Mesenchymal stem cell (in vitro differentiated cells and primary cell): ENCODE measurements at regions not wholly inside any gene's neighbourhood (a gene's known extent, or its start where the extent isn't known, plus 50 kb on each side); places are given as distances from the start of the nearest gene placed in this dataset.

Experiments used
- DNase-seq: peaks from one replicate; pipeline ENCODE4 v3.0.0-alpha.2; 2013
- H2AFZ ChIP-seq: one replicate; pipeline ENCODE4 v1.6.1; 2013; ENCODE audit warnings: low read depth, mild to moderate bottlenecking, control low read depth, inconsistent platforms, low read length, moderate library complexity
- H2AK5ac ChIP-seq: 2 replicates; pipeline ENCODE4 v1.6.1; 2013; ENCODE audit warnings: low read length, moderate library complexity, mild to moderate bottlenecking, inconsistent platforms; ENCODE audit not compliant: severe bottlenecking
- H2BK120ac ChIP-seq: one replicate; pipeline ENCODE4 v1.6.1; 2013; ENCODE audit warnings: low read depth, mild to moderate bottlenecking, inconsistent platforms, low read length, moderate library complexity
- H2BK12ac ChIP-seq, 2 experiments: one replicate each; pipeline ENCODE4 v1.6.1; 2013; ENCODE audit warnings: inconsistent platforms in 2 of 2, low read length in 2 of 2, mild to moderate bottlenecking in 2 of 2, moderate library complexity in 2 of 2, control low read depth in 1 of 2
- H2BK15ac ChIP-seq: one replicate; pipeline ENCODE4 v1.6.1; 2013; ENCODE audit warnings: mild to moderate bottlenecking, low read depth, inconsistent platforms; ENCODE audit not compliant: poor library complexity, severe bottlenecking
- H2BK5ac ChIP-seq: 2 replicates; pipeline ENCODE4 v1.6.1; 2013; ENCODE audit warnings: low read depth, mild to moderate bottlenecking, low read length, control low read depth, inconsistent platforms; ENCODE audit not compliant: poor library complexity, severe bottlenecking
- H3K14ac ChIP-seq, 2 experiments: one replicate each; pipeline ENCODE4 v1.6.1; 2013; ENCODE audit warnings: inconsistent platforms in 2 of 2, low read length in 2 of 2, control low read depth in 1 of 2, mild to moderate bottlenecking in 1 of 2, moderate library complexity in 1 of 2
- H3K18ac ChIP-seq, 2 experiments: one replicate each; pipeline ENCODE4 v1.6.1; 2013; ENCODE audit warnings: inconsistent platforms in 2 of 2, low read length in 2 of 2, control low read depth in 1 of 2, low read depth in 1 of 2, mild to moderate bottlenecking in 1 of 2
- H3K23ac ChIP-seq, 2 experiments: one replicate each; pipeline ENCODE4 v1.6.1; 2013; ENCODE audit warnings: inconsistent platforms in 2 of 2, low read length in 2 of 2, mild to moderate bottlenecking in 2 of 2, moderate library complexity in 2 of 2, control low read depth in 1 of 2
- H3K27ac ChIP-seq: 2 replicates; pipeline ENCODE4 v1.5.1; 2013; ENCODE audit warnings: mild to moderate bottlenecking, moderate library complexity, low read length, control low read depth, inconsistent platforms; ENCODE audit not compliant: poor library complexity, severe bottlenecking
- H3K27me3 ChIP-seq, 2 experiments: 2 replicates each; pipeline versions ENCODE4 v1.6.1 to v1.7.0; 2013; ENCODE audit warnings: low read length in 2 of 2, mild to moderate bottlenecking in 2 of 2, moderate library complexity in 2 of 2, control low read depth in 1 of 2, inconsistent platforms in 1 of 2; ENCODE audit not compliant: control insufficient read depth in 1 of 2, insufficient read depth in 1 of 2
- H3K36me3 ChIP-seq, 2 experiments: 2 replicates each; pipeline versions ENCODE4 v1.6.1 to v1.7.0; 2013; ENCODE audit warnings: low read length in 2 of 2, control low read depth in 1 of 2, inconsistent platforms in 1 of 2, low read depth in 1 of 2, mild to moderate bottlenecking in 1 of 2; ENCODE audit not compliant: insufficient read depth in 2 of 2, control insufficient read depth in 1 of 2
- H3K4ac ChIP-seq, 2 experiments: one replicate each; pipeline ENCODE4 v1.6.1; 2013; ENCODE audit warnings: inconsistent platforms in 2 of 2, low read length in 2 of 2, mild to moderate bottlenecking in 2 of 2, moderate library complexity in 2 of 2, control low read depth in 1 of 2, low read depth in 1 of 2
- H3K4me1 ChIP-seq: 2 replicates; pipeline ENCODE4 v1.6.1; 2013; ENCODE audit warnings: low read depth, low read length, control low read depth; ENCODE audit not compliant: control insufficient read depth, insufficient read depth
- H3K4me2 ChIP-seq: 2 replicates; pipeline ENCODE4 v1.6.1; 2013; ENCODE audit warnings: low read length, mild to moderate bottlenecking, inconsistent platforms; ENCODE audit not compliant: poor library complexity, severe bottlenecking
- H3K4me3 ChIP-seq, 2 experiments: 2 replicates each; pipeline versions ENCODE4 v1.5.1 to v1.7.0; 2013; ENCODE audit warnings: low read length in 2 of 2, mild to moderate bottlenecking in 2 of 2, control low read depth in 1 of 2, low read depth in 1 of 2; ENCODE audit not compliant: insufficient read depth in 1 of 2
- H3K79me1 ChIP-seq: replicated peaks from 2 replicates; pipeline ENCODE4 v1.6.1; 2013; ENCODE audit warnings: mild to moderate bottlenecking, control low read depth, low read length, inconsistent platforms; ENCODE audit not compliant: poor library complexity, severe bottlenecking
- H3K9ac ChIP-seq: 2 replicates; pipeline ENCODE4 v1.7.0; 2013; ENCODE audit warnings: mild to moderate bottlenecking, low read length, moderate library complexity
- H3K9me3 ChIP-seq: 2 replicates; pipeline ENCODE4 v1.7.0; 2013; ENCODE audit warnings: mild to moderate bottlenecking, low read length; ENCODE audit not compliant: control insufficient read depth
- H4K8ac ChIP-seq: one replicate; pipeline ENCODE4 v1.6.1; 2013; ENCODE audit warnings: inconsistent platforms, mild to moderate bottlenecking, low read length, moderate library complexity
- H4K91ac ChIP-seq: one replicate; pipeline ENCODE4 v1.6.1; 2013; ENCODE audit warnings: mild to moderate bottlenecking, low read length, inconsistent platforms
- whole genome bisulfite sequencing: methylation state at CpG from one replicate; pipeline ENCODE4 v1.1.7; 2013; ENCODE audit warnings: mixed read lengths; 5-methylcytosine and 5-hydroxymethylcytosine counted together

DNA sequence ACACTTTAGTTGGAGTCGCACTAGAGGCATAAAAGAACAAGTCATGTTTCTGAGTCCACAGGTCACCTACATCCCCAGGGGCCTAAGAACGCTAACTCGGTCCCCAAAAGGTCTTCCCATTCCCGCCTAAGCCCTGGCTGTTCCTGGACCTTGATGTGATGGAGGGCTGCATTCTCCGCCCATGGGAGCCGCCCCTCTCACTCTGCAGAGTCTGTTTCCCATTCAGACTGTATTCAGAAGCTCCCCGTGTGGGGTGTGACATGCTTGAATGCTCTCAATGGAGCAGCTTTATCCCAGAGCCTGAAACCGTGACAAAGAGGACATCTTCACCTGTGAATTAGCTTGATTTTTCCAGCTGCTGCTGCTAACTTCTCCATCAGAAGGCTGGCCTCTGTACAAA, 319.0 kb upstream of the KLHL29 start:
- 60% methylated on average over 8 of the region's 8 CpGs for WGBS
- Histone ChIP-seq H3K4ac (no peak overlapping the region), H3K14ac (no peak overlapping the region), H3K27ac (no peak overlapping the region), H4K91ac (no peak overlapping the region), H3K36me3 (no peaks in the 10 kb centered on the region), H2BK12ac (no peak overlapping the region), H3K79me1 (no peaks in the 10 kb centered on the region), H3K4me3 (no peak overlapping the region), H4K8ac (no peak overlapping the region), H3K18ac (no peak overlapping the region), H3K27me3 (no peaks in the 10 kb centered on the region), H3K4me2 (no peak overlapping the region), H3K9ac (no peak overlapping the region), H3K4me1 (no peaks in the 10 kb centered on the region), H3K23ac (no peak overlapping the region), H3K9me3 (no peaks in the 10 kb centered on the region), H2BK5ac (no peak overlapping the region), H2AK5ac (no peak overlapping the region), H2AFZ (no peak overlapping the region), H2BK15ac (no peak overlapping the region), H2BK120ac (no peak overlapping the region)
- no peak for DNase-seq

DNA sequence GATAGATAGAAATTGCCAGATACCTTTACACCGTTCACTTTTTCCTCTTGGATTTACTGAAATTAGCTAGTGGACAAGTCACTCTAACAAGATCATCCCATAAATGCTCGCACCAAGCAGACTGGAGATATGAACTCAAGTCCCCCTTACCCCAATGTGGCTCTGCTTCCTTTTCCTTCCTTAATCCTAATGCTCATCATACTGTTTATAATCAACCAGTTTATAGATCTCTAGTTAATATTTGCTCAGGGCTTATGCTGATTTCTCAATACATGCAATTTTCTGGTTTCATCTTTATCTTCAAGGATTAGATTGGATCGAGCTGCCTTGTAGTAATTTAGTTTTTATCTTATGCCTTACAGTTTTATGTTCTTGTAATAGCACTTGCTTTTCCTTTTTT, 318.3 kb upstream of the KLHL29 start:
- Histone ChIP-seq H3K9ac (no peak overlapping the region), H3K27ac (no peak overlapping the region), H2BK120ac (no peak overlapping the region), H4K8ac (no peak overlapping the region), H2BK5ac (no peak overlapping the region), H3K14ac (no peak overlapping the region), H2AK5ac (no peak overlapping the region), H3K4me3 (no peak overlapping the region), H3K23ac (no peak overlapping the region), H4K91ac (no peak overlapping the region), H3K4ac (no peak overlapping the region), H3K9me3 (no peaks in the 10 kb centered on the region), H3K36me3 (no peaks in the 10 kb centered on the region), H3K4me1 (no peaks in the 10 kb centered on the region), H2BK12ac (no peak overlapping the region), H2BK15ac (no peak overlapping the region), H2AFZ (no peak overlapping the region), H3K79me1 (no peaks in the 10 kb centered on the region), H3K18ac (no peak overlapping the region), H3K27me3 (no peaks in the 10 kb centered on the region), H3K4me2 (no peak overlapping the region)
- DNase-seq: no peak
- WGBS: 82% methylated on average over 2 of the region's 3 CpGs

DNA sequence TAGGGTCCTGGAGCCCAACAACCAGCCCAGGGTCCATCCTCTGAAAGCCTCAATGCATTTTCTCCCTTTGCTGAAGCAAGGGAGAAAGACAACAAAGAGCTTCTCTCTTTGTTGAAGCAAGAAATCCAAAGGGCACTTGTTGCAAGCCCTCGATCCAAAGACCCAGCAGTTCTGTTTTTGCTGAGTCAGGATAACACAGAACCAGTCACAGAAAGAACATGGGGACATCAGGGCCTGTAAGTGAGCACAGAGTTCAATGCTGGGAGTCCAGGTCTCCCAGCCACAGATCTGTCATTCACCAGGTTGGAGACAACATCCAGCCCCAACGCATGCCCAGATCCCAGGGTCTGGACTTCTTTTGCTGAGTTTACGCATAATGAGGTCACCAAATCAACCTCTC, 315.8 kb upstream of the KLHL29 start:
- no peak overlapping the region for H2BK5ac ChIP-seq
- H3K27me3 ChIP-seq: no peaks in the 10 kb centered on the region
- H3K4me2 ChIP-seq: no peak overlapping the region
- H3K27ac ChIP-seq: no peak overlapping the region
- H3K4me3 ChIP-seq: no peak overlapping the region
- 81% methylated on average over 3 of the region's 3 CpGs for WGBS
- H4K91ac ChIP-seq: no peak overlapping the region
- no peak overlapping the region for H3K18ac ChIP-seq
- no peak overlapping the region for H4K8ac ChIP-seq
- H2BK12ac ChIP-seq: no peak overlapping the region
- H3K14ac ChIP-seq: no peak overlapping the region
- no peaks in the 10 kb centered on the region for H3K4me1 ChIP-seq
- H3K79me1 ChIP-seq: no peaks in the 10 kb centered on the region
- no peak overlapping the region for H2BK120ac ChIP-seq
- no peak for DNase-seq
- no peak overlapping the region for H3K9ac ChIP-seq
- H3K36me3 ChIP-seq: no peaks in the 10 kb centered on the region
- H3K9me3 ChIP-seq: no peaks in the 10 kb centered on the region
- H2AFZ ChIP-seq: no peak overlapping the region
- no peak overlapping the region for H3K4ac ChIP-seq
- H2AK5ac ChIP-seq: no peak overlapping the region
- H3K23ac ChIP-seq: no peak overlapping the region
- H2BK15ac ChIP-seq: no peak overlapping the region

DNA sequence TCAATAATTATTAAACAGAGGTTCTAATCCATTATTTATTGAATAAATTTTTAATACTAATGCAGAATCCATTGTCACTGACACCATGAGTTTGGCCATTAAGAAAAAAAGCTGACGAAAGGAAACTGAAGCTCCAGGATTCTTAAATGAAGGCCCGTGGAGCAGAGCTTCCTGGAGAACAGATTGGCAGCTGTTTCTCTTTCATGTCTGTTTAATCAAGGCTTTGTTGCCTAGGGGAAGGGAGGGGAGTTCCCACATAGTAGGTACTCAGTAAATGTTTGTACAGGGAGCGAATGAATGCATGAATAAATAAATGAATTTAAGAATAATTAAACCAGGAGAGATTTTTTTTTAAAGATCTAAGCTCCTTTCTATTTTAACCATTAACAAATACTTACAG, 315.1 kb upstream of the KLHL29 start:
- Histone ChIP-seq H3K9me3 (no peaks in the 10 kb centered on the region), H4K91ac (no peak overlapping the region), H2BK5ac (no peak overlapping the region), H3K27ac (no peak overlapping the region), H3K79me1 (no peaks in the 10 kb centered on the region), H3K23ac (no peak overlapping the region), H2BK120ac (no peak overlapping the region), H3K14ac (no peak overlapping the region), H2AFZ (no peak overlapping the region), H2BK15ac (no peak overlapping the region), H3K4me3 (no peak overlapping the region), H3K4me1 (no peaks in the 10 kb centered on the region), H3K27me3 (no peaks in the 10 kb centered on the region), H2BK12ac (no peak overlapping the region), H3K9ac (no peak overlapping the region), H3K36me3 (no peaks in the 10 kb centered on the region), H3K4ac (no peak overlapping the region), H2AK5ac (no peak overlapping the region), H4K8ac (no peak overlapping the region), H3K18ac (no peak overlapping the region), H3K4me2 (no peak overlapping the region)
- no peak for DNase-seq
- WGBS: 53% methylated on average over 2 of the region's 3 CpGs
